IPS DF 6.9 (cell line): ENCODE measurements at regions not wholly inside any gene's neighbourhood (a gene's known extent, or its start where the extent isn't known, plus 50 kb on each side); places are given as distances from the start of the nearest gene placed in this dataset.

Experiments used
- DNase-seq: peaks from one replicate; pipeline ENCODE4 v3.0.0-alpha.2; 2013; ENCODE audit warnings: low read depth, low spot score
- H3K27ac ChIP-seq: one replicate; pipeline ENCODE4 v1.5.1; 2013; ENCODE audit warnings: low read length, control low read depth
- H3K27me3 ChIP-seq: 2 replicates; pipeline ENCODE4 v1.6.1; 2013; ENCODE audit warnings: mild to moderate bottlenecking, low read length; ENCODE audit not compliant: control insufficient read depth, insufficient read depth
- H3K36me3 ChIP-seq: 2 replicates; pipeline ENCODE4 v1.6.1; 2013; ENCODE audit warnings: low read length; ENCODE audit not compliant: control insufficient read depth, insufficient read depth
- H3K4me1 ChIP-seq: 2 replicates; pipeline ENCODE4 v1.6.1; 2013; ENCODE audit warnings: low read length; ENCODE audit not compliant: control insufficient read depth, insufficient read depth
- H3K4me3 ChIP-seq: 2 replicates; pipeline ENCODE4 v1.5.1; 2013; ENCODE audit warnings: mild to moderate bottlenecking, low read length
- H3K9me3 ChIP-seq: 2 replicates; pipeline ENCODE4 v1.6.1; 2013; ENCODE audit warnings: low read length, inconsistent platforms; ENCODE audit not compliant: control insufficient read depth, insufficient read depth
- WGBS: extraction: QIAGEN DNeasy Blood & Tissue Kit; methylation state at CpG from one replicate; pipeline ENCODE4 v1.1.7; 2013; ENCODE audit warnings: mixed read lengths, missing lambda C conversion rate; ENCODE audit not compliant: insufficient read length, insufficient coverage; 5-methylcytosine and 5-hydroxymethylcytosine counted together

DNA sequence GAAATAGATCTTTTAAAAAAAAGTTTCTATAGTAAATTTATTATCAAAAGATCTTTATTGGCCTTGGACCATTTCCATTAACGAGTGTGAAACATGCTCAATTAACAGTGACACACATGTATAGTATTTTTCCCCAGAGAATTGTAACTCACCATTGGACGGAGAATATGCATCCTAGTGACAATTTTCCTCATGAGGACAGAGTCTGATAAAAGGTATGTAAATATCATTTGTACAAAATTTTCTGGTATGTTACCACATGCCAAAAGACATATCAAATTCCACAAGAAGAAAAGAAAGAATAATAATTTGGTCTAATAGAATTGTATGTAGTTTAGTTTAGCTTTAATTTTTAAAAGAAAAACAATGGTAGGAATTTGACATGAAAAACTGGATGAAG lies 1096.0 kb upstream of the FLRT2 start:
- WGBS: no CpG with 5 or more reads among the region's 2 CpGs
- Histone ChIP-seq H3K4me1 (peaks cover 2% of the 10 kb centered on the region; the same call in 1 of the 2 replicates), H3K27me3 (no peaks in the 10 kb centered on the region), H3K27ac (no peak overlapping the region), H3K36me3 (no peaks in the 10 kb centered on the region), H3K9me3 (no peaks in the 10 kb centered on the region), H3K4me3 (no peak overlapping the region)
- no peak for DNase-seq

DNA sequence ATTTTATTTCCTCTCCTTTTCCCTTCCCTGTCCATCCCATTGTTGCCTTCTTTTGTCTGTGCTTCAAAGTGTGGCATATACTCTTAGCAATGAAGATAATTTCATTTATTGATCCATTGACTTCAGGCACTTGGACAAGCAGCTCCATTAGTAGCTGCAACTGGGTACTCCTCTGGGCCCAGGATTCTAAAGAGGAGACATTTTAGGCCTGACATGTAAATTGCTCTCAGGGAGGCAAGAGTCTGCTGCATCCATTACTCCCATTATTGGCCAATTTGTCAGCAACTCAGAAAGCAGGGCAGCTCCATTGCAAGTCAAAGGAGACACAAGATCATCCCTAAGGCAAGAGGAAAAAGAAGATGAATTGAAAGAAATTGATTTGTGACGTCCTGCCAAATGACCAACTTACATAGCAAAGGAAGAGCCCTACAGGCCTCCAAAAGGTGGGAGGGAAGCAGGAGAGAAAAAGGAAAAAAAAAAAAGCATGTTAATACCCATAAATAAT lies 1094.1 kb upstream of the FLRT2 start:
- Histone ChIP-seq H3K4me3 (no peak overlapping the region), H3K27me3 (no peaks in the 10 kb centered on the region), H3K9me3 (no peaks in the 10 kb centered on the region), H3K27ac (no peak overlapping the region), H3K4me1 (peaks cover 2% of the 10 kb centered on the region; the same call in 1 of the 2 replicates), H3K36me3 (no peaks in the 10 kb centered on the region)
- WGBS: no CpG with 5 or more reads among the region's 1 CpG
- DNase-seq: no peak

DNA sequence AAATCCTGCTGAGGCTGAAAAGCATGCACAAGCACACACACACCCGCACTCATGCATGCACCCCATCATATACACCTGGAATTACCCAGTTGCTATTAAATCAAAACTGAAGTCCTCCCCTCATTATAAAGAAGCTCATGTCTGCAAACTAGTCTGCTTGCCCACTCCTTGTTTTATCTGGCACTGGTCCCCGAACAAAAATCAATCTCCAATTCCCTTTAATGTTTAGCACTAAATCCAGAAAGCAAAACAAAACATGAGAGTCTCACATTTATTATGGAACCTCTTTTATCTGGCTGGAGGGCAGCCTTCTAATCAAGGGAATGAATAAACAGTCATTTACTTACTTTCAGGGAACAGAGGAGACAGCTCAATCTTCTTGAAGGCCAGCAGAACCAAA lies 1093.4 kb upstream of the FLRT2 start:
- H3K9me3 ChIP-seq: no peaks in the 10 kb centered on the region
- WGBS: no CpG with 5 or more reads among the region's 2 CpGs
- no peaks in the 10 kb centered on the region for H3K36me3 ChIP-seq
- no peak overlapping the region for H3K4me3 ChIP-seq
- H3K27me3 ChIP-seq: no peaks in the 10 kb centered on the region
- no peak for DNase-seq
- H3K27ac ChIP-seq: no peak overlapping the region
- H3K4me1 ChIP-seq: peaks cover 2% of the 10 kb centered on the region; the same call in 1 of the 2 replicates

DNA sequence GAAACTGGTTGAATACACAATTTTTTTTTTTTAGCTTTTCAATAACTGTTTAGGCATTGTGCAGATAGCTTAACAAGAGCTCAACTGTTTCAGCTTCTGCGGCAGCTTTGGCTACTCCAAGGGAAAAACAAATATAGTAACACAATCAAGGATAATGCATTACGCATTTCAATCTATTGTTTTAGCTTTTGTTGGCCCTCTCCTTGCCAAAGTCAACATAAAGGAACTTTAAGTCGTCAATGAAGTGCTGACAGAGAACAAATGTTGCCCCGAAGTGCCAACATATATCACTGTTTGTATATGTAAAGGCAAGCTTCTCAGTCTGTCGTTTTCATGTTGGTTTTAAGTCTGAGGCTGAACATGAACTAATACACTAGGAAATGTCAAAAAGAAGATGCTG lies 1087.4 kb upstream of the FLRT2 start:
- Histone ChIP-seq H3K4me3 (no peak overlapping the region), H3K4me1 (no peaks in the 10 kb centered on the region), H3K27ac (no peak overlapping the region), H3K9me3 (no peaks in the 10 kb centered on the region), H3K27me3 (no peaks in the 10 kb centered on the region), H3K36me3 (no peaks in the 10 kb centered on the region)
- DNase-seq: no peak
- WGBS: no CpG with 5 or more reads among the region's 5 CpGs

DNA sequence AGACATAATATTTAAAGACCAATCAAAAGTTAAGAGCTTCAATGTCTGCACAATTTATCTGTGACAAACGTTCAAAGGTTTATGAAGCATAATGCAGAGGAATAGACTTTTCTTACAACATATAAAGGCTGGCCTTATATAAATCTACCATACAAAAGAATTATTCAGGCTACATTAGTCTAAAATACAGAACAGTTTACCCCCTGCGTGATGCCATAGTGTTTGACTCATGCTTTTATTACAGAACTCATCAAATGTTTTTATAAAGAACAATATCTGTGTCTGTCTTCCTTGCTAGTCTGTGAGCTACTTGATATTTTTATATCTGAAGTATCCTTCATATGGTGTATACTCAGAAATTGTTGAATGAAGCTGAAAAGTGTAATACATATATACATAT lies 1084.5 kb upstream of the FLRT2 start:
- Histone ChIP-seq H3K27me3 (no peaks in the 10 kb centered on the region), H3K4me3 (no peak overlapping the region), H3K36me3 (no peaks in the 10 kb centered on the region), H3K27ac (no peak overlapping the region), H3K4me1 (no peaks in the 10 kb centered on the region), H3K9me3 (no peaks in the 10 kb centered on the region)
- no peak for DNase-seq
- WGBS: no CpG with 5 or more reads among the region's 2 CpGs

DNA sequence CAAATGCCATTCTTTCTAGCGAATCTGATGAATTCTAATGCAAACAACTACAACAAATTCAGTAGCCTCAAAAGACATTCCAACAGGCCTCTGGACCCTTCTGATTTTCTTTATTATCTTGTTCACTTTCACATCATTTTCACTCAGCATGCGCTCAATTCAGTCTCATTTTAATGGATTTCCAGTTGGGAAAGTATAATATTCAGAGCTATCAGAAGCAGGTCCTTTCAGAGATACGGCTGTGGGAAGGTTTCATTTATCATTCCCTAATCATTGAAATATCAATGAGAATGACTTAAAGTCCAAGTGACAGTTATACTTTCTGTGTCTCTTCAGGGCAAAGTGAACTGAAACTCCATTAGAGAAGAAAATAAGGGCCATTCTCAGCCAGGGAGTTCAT lies 1083.7 kb upstream of the FLRT2 start:
- no CpG with 5 or more reads among the region's 3 CpGs for WGBS
- H3K4me1 ChIP-seq: no peaks in the 10 kb centered on the region
- no peak for DNase-seq

DNA sequence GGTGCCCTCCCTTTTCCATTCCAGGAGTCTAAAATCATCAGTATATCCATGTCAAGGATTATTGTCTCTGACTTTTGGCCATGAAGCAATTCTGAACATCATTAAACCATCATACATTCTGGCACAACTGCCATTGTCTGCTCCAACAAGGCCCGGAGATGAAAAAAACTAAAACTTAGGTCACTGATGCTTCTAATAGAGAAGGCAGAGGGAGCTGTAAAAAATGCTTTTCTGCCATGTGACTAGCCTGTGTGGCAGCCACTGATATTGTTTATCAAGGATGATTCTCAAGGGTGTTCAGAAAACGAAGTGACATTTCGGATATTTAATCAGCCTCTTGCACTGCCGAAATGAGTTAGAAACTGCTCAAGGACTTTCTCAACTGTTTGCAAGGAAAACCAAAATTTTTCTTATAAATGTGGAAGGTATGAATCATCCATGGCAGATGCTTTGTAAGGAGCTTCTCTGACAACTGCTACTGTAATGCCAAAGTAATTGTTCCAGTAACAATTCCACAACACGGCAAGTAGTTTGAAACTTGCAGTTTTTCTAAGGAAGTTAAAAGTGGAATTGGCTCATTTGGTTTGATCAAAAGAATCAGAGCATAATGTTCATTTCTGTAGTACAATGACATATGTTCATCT lies 1076.5 kb upstream of the FLRT2 start:
- Histone ChIP-seq H3K27me3 (no peaks in the 10 kb centered on the region), H3K4me3 (no peak overlapping the region), H3K36me3 (no peaks in the 10 kb centered on the region), H3K9me3 (no peaks in the 10 kb centered on the region), H3K27ac (no peak overlapping the region), H3K4me1 (no peaks in the 10 kb centered on the region)
- no peak for DNase-seq
- WGBS: no CpG with 5 or more reads among the region's 5 CpGs

More for the DNA sequence above, 1083.7 kb upstream of the FLRT2 start:
- no peaks in the 10 kb centered on the region for H3K36me3 ChIP-seq
- H3K27me3 ChIP-seq: no peaks in the 10 kb centered on the region
- no peaks in the 10 kb centered on the region for H3K9me3 ChIP-seq
- H3K27ac ChIP-seq: no peak overlapping the region
- H3K4me3 ChIP-seq: no peak overlapping the region

DNA sequence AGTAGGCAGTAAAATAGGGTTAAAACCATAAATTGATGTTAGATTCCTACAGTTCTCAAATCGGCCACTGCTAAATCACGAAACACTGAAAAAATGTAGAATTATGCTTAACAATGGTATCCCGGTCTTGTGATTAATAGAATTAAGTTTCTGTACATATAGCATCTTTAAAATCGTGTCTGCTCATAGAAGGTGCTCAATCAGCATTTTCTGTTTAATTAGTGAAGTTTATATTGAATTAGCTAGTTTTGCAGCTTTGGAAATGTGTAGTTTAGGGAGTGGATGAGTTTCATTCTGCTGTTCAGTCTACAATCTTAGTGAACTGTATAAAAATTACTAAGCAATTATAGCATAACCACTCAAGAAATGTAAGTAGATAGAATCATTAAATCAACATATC lies 1075.8 kb upstream of the FLRT2 start:
- DNase-seq: no peak
- Histone ChIP-seq H3K9me3 (no peaks in the 10 kb centered on the region), H3K4me1 (no peaks in the 10 kb centered on the region), H3K27ac (no peak overlapping the region), H3K4me3 (no peak overlapping the region), H3K36me3 (no peaks in the 10 kb centered on the region), H3K27me3 (no peaks in the 10 kb centered on the region)
- no CpG with 5 or more reads among the region's 4 CpGs for WGBS

DNA sequence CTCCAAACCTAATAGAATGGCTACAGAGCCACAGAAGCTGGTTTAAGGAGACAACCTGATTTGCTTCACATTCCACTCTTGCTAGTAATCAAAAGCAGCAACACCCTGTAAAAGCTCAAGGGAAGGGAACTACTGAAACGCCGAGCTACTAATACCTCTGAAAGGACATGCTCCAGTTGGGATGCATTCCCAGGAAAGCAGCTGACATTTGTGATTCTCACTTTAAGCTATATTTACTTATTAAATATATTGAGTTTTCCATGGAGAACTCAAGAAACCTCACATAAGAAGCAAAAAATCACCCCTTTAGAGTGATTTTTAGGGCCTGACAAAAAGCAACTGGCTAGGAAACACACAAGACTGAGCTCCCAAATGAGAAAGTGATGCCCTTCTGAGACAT lies 1073.0 kb upstream of the FLRT2 start:
- Histone ChIP-seq H3K36me3 (no peaks in the 10 kb centered on the region), H3K9me3 (no peaks in the 10 kb centered on the region)
- no CpG with 5 or more reads among the region's 2 CpGs for WGBS

DNA sequence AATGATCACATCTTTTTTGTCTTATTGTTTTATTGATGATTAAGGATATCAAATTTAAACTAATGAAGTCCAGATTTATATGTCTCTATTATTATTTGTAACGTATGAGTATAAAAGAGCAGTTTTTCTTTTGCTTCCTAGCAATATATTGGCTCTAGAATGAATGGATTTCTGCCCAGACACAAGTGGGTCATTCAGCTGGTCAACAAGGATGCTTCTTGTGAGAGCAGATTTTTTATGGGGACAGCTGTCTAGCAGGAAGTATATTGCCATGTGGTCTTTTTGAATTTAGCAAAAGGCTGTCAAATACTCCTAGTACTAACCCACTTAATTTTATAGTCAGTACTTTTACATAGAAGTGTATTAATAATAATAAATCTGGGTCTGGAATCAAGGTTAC lies 1071.1 kb upstream of the FLRT2 start:
- no peak for DNase-seq
- Histone ChIP-seq H3K36me3 (no peaks in the 10 kb centered on the region), H3K9me3 (no peaks in the 10 kb centered on the region), H3K4me1 (no peaks in the 10 kb centered on the region), H3K27me3 (no peaks in the 10 kb centered on the region), H3K4me3 (no peak overlapping the region), H3K27ac (no peak overlapping the region)
- no CpG with 5 or more reads among the region's 1 CpG for WGBS

More for the DNA sequence above, 1073.0 kb upstream of the FLRT2 start:
- no peaks in the 10 kb centered on the region for H3K27me3 ChIP-seq
- no peak for DNase-seq
- no peaks in the 10 kb centered on the region for H3K4me1 ChIP-seq
- H3K27ac ChIP-seq: no peak overlapping the region
- no peak overlapping the region for H3K4me3 ChIP-seq

DNA sequence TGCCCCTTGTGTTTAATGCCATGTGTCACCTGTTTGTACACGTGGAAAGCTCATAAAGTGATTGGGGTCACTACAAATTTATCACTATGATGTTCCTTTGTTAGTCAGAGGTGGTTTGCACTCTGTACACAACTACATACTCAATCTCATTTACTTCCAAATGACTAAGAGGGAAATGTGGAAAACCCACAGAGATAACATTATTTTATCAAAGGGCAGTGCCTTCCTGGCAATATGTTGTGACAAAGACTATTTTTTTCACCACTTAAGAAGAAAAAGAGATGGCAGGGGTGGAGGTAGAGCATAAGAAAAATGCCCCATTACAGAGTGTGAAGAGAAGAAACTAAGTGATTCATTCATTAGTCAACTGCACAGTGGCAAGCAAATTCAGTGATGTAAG lies 1064.1 kb upstream of the FLRT2 start:
- no CpG with 5 or more reads among the region's 1 CpG for WGBS
- no peaks in the 10 kb centered on the region for H3K27me3 ChIP-seq
- no peaks in the 10 kb centered on the region for H3K36me3 ChIP-seq
- H3K9me3 ChIP-seq: no peaks in the 10 kb centered on the region
- DNase-seq: no peak
- H3K4me1 ChIP-seq: no peaks in the 10 kb centered on the region
- H3K4me3 ChIP-seq: no peak overlapping the region
- H3K27ac ChIP-seq: no peak overlapping the region
